GM18909 (cell line): ENCODE measurements at regions not wholly inside any gene's neighbourhood (a gene's known extent, or its start where the extent isn't known, plus 50 kb on each side); places are given as distances from the start of the nearest gene placed in this dataset.

Experiments
- ATAC-seq: cut with Tn5 transposase; IDR thresholded peaks from one replicate; pipeline ENCODE4 v1.9.1; 2021; ENCODE audit warnings: mild to moderate bottlenecking; ENCODE audit not compliant: unreplicated experiment, poor library complexity

GRCh38 chr12:127334912-127335644 is 931.9 kb upstream of the TMEM132C start:
- no peak for ATAC-seq

DNA sequence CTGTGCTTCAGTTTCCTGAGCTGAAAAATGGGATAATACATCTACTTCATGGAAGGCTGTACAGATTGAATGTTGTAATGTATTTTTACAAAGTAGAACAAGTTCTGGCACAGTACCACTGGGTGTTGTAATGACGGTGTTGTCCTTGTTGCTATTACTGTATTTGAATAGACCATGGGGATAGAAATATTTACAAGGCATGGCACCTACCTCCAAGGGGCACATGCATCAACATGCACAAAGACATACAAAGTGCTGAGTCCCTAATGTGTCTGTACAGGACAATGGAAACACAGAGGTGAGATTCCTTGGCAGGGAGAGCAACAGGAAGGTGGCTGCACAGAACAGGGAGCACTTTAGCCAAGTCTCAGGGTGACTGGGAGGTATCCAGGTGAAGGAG is 930.6 kb upstream of the TMEM132C start:
- no peak for ATAC-seq

DNA sequence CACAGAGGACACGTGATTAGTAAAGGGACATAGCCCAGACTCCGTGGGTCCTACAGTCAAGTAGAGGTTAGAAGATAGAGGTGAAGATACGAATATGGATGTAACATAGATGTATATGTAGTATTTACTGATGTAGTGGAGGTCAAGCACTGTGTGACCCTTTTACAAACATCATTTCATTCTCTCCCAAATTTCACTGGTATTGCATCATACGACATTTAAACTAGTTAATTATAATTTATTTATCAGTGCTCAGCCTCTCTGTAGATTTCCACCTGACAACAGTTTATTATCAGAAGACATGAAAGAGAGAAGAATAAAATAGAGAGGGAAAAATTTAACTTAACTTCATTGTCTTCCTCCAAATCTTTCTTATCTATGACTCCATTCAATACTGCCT is 927.9 kb upstream of the TMEM132C start:
- no peak for ATAC-seq

DNA sequence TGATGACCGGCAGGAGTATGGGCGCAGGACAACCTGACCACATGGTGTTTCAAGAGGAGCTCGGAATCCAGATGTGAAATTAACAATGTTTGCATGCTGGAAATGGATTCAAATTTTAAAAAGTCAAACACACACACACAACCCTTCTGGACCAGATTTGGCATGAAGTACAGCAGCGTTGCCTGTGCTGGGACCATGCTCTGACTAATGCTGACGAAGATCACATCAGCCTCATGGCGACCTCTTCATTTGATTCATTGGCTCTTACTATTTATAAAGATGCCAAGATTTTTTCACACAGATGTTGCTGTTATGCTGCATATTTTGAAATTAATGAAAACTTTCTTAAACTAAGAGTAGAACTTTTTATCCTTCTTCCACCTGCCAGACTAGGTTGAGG is 926.6 kb upstream of the TMEM132C start:
- no peak for ATAC-seq

DNA sequence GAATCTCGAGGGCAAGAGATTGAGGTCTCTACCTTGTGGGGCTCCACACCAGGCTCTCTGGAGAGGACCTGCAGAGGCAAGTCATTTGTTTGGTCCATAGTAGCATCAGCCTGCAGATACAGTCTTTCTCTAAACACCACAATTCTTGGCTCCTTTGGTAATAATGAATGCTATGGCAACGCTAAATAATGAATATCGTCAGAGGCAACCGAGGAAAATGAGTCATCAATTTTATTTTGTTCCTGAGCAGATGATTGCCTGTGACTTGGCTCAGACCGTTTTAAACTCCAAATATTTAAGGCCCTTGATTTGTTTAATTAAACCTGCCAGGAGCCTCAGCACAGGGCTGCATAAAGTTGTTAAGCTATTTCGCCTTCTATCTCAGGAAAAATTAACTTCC is 924.1 kb upstream of the TMEM132C start:
- no peak for ATAC-seq

DNA sequence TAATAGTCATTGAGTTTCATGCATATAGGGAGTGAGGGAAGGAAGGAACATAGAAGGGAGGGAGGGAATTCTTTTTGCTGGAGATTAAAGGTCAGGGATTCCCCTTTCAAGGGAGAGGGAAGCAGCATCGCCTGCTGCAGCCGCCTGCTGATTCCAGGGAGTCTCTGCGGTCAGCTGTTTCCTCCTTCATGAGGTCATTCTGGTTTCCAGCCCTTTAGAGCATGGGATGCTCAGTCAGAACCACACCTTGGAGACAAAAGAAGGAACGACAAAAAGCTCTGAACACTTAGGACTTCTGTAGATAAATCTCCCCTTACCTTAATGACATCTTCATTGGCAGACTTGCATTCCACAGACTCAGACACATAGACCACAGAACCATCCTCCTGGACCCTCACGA is 923.0 kb upstream of the TMEM132C start:
- ATAC-seq = no peak

GRCh38 chr12:127351481-127352010 is 915.4 kb upstream of the TMEM132C start:
- ATAC-seq = no peak

DNA sequence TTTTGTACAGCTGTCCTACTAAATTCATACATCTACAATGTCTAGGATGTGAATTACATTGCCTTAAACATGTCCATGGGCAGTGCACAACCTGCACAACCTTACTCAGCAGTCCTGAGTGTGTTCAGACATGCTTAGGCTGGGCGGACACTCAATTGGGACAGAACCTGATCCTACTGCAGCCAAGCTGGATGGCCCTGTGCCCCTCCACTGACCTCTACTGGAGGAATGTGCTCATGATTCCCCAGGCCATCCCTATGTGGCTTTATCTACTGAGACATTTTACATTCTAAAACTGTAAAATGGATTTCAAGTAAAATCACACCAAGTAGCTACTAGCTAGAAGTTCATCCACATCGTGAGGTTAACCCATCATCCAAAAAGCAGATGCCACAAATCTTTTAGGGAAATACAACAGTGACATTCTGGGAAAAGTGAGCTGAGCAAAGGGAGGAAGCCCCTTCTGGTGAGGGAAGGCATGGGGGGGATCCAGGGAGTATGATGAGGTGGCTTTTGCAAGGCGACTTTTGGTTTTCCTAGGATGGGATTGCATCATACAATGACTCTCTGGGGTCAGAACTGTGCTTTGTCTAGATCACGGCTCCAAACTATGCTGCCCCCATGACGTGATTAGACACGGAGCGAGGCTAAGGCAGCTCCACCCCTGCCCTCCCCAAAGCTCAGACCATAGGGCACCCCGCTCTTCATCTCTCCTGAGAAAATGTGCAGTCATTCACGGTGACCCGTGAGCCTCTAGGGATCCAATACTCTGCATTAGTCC is 911.7 kb upstream of the TMEM132C start:
- ATAC-seq = no peak

DNA sequence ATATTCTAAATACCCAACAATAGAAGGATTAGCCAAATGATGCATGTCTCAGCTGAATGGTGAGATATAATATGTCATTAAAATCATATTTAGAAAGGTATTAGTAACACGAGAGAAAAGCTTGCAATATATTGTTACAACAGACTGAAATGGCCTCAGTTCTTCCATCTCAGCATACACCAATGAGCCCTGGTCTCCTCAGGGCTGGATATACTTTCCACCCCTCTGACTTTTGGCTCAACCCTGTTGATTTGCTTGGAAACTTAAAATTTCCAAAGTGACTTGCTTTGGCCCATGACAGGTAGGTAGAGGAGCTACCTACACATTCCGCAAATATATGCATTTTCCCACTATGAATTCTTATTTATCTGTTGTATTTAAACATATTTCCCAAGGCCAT is 908.1 kb upstream of the TMEM132C start:
- no peak for ATAC-seq

DNA sequence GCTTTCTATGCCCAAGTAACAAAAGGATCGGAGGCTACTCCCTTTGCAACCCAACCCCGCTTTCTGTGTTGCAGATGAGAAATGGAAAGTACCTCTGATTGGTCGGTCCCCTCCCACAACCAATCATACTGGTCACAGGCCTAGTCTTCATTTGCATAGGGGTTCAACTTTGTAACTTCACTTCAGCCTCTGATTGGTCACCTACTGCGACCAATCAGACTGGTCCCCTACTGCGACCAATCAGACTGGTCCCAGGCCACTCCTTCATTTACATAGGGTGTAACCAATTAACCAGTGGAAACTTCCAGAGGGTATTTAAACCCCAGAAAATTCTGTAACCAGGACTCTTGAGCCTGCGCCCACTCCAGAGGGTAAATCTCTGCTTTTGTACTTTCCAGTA is 906.4 kb upstream of the TMEM132C start:
- ATAC-seq = no peak

DNA sequence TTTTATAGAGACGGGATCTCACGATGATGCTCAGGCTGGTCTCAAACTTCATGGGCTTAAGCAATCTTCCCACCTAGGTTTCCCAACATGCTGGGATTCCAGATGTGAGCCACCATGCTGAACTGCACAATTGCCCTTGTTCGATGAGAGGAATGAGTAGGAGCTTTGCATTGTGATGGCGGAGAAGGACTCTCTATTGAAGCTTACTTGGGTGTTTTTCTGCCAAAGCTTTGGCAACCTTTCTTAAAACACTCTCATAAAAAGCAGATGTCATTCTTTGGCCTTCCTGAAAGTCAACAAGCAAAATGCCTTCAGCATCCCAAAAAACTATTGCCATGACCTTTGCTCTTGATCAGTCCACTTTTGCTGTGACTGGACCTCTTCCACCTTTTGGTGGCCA is 904.8 kb upstream of the TMEM132C start:
- no peak for ATAC-seq

- no peak for ATAC-seq
Measured at GRCh38 chr12:127363392-127363791, 903.6 kb upstream of the TMEM132C start.

DNA sequence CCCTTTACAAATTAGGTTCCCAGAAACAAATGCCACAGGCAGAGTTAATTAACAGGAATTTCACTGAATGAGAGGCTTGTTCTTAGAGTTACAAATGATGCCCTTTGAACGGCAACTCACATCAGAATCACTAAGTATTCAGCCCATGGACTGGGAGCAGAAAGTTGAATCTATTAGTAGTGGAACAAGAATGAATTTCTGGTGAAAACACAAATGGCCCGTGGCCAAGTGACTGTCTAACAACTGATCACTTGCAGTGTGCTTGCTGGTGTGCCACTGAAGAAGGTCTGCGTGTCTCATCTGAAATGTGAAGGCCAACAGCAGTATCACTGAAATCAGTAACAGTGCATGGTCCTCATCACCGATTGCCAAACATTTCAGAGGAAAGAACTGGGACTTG is 893.4 kb upstream of the TMEM132C start:
- ATAC-seq = no peak

DNA sequence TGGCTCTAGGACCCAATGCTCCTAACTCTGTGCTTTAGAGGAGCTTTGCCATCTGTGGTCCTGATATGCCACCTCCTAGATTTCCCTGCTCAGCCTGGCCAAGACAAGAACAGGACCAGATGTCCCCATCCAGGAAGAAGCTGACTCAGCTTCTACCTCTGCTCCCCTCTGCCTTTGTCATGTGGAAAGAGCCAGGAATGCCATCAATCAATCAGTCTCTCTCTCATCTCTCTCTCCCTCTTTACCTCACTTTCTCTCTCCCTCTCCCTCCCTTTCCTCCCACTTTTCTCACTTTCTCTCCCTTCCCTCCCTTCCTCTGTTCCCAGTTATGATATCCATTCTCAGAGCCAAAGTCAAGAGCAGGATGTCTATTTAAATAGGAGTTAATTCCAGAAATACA is 892.5 kb upstream of the TMEM132C start:
- no peak for ATAC-seq

GRCh38 chr12:127381043-127381668 is 885.8 kb upstream of the TMEM132C start:
- peak; percentile 85 for ATAC-seq

GRCh38 chr12:127381681-127382080 is 885.3 kb upstream of the TMEM132C start:
- no peak for ATAC-seq

- ATAC-seq = no peak
Measured at GRCh38 chr12:127383281-127383680, 883.7 kb upstream of the TMEM132C start.

- no peak for ATAC-seq
Measured at GRCh38 chr12:127386723-127387122, 880.2 kb upstream of the TMEM132C start.

- ATAC-seq = no peak
Measured at GRCh38 chr12:127388985-127389384, 878.0 kb upstream of the TMEM132C start.

- no peak for ATAC-seq
Measured at GRCh38 chr12:127389923-127390322, 877.0 kb upstream of the TMEM132C start.

GRCh38 chr12:127393465-127393864 is 873.5 kb upstream of the TMEM132C start:
- no peak for ATAC-seq
